ENCODE measurements at regions not wholly inside any gene's neighbourhood (a gene's known extent, or its start where the extent isn't known, plus 50 kb on each side); places are given as distances from the start of the nearest gene placed in this dataset.

- FAIRE-seq (no peak), ATAC-seq (no peak), DNase-seq (ENCODE audit: low spot score) (no peak)
- H3K4me2 ChIP-seq (ENCODE audit: low read depth, low read length) = no peak overlapping the region
- WGBS (ENCODE audit: low lambda C conversion rate) = 2% methylated on average over 2 of the region's 2 CpGs
- H3K27me3 ChIP-seq (ENCODE audit: control insufficient read depth in 1 of 2, insufficient read depth in 2 of 2, low read length in 2 of 2) = no peaks in the 10 kb centered on the region
- in situ Hi-C loops (cut with HindIII; ENCODE audit: extremely low pct_ligation_motif_present, low pct_unique_long_range_greater_than_20kb) (no loop called here), intact Hi-C loops (cut with micrococcal nuclease; ENCODE audit: unreplicated experiment) (no loop called here)
- ChIA-PET POLR2A (no interaction called here), CTCF (ENCODE audit: low intra/inter-chr PET ratio, low total read pairs) (no interaction called here)
- H3K4me1 ChIP-seq (ENCODE audit: insufficient read depth, low read length) = no peaks in the 10 kb centered on the region
- no peak overlapping the region for H3K4me3 ChIP-seq (replicated peaks in 1 of 3; ENCODE audit: insufficient read depth in 1 of 3, low read depth in 2 of 3, low read length in 3 of 3)
- H2AFZ ChIP-seq (ENCODE audit: low read length) = no peak overlapping the region
- H3K79me2 ChIP-seq (ENCODE audit: insufficient read depth, low read length) = no peaks in the 10 kb centered on the region
- TF ChIP-seq, protein P1, sequence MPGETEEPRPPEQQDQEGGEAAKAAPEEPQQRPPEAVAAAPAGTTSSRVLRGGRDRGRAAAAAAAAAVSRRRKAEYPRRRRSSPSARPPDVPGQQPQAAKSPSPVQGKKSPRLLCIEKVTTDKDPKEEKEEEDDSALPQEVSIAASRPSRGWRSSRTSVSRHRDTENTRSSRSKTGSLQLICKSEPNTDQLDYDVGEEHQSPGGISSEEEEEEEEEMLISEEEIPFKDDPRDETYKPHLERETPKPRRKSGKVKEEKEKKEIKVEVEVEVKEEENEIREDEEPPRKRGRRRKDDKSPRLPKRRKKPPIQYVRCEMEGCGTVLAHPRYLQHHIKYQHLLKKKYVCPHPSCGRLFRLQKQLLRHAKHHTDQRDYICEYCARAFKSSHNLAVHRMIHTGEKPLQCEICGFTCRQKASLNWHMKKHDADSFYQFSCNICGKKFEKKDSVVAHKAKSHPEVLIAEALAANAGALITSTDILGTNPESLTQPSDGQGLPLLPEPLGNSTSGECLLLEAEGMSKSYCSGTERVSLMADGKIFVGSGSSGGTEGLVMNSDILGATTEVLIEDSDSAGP (CRISPR knock-in tag; IDR thresholded peaks at IDR 0.05; ENCODE audit: borderline replicate concordance) = no peak
- TF ChIP-seq TRIM22 (IDR thresholded peaks at IDR 0.05) (no peak), ZNF230 (CRISPR knock-in tag; IDR thresholded peaks at IDR 0.05) (no peak), SAP130 (CRISPR knock-in tag; IDR thresholded peaks at IDR 0.05; ENCODE audit: low read depth) (no peak), ZIK1 (CRISPR knock-in tag; IDR thresholded peaks at IDR 0.05; ENCODE audit: borderline replicate concordance, low read depth) (no peak), ATF5 (CRISPR knock-in tag; IDR thresholded peaks at IDR 0.05; ENCODE audit: low read depth) (no peak), ZNF660 (CRISPR knock-in tag; IDR thresholded peaks at IDR 0.05; ENCODE audit: borderline replicate concordance, low read depth) (no peak), CREM (IDR thresholded peaks at IDR 0.05) (no peak), CREM (CRISPR knock-in tag; IDR thresholded peaks at IDR 0.05) (no peak), TEAD3 (CRISPR knock-in tag; optimal IDR thresholded peaks at IDR 0.05; ENCODE audit: borderline replicate concordance) (no peak)
- TF ChIP-seq, protein P2, sequence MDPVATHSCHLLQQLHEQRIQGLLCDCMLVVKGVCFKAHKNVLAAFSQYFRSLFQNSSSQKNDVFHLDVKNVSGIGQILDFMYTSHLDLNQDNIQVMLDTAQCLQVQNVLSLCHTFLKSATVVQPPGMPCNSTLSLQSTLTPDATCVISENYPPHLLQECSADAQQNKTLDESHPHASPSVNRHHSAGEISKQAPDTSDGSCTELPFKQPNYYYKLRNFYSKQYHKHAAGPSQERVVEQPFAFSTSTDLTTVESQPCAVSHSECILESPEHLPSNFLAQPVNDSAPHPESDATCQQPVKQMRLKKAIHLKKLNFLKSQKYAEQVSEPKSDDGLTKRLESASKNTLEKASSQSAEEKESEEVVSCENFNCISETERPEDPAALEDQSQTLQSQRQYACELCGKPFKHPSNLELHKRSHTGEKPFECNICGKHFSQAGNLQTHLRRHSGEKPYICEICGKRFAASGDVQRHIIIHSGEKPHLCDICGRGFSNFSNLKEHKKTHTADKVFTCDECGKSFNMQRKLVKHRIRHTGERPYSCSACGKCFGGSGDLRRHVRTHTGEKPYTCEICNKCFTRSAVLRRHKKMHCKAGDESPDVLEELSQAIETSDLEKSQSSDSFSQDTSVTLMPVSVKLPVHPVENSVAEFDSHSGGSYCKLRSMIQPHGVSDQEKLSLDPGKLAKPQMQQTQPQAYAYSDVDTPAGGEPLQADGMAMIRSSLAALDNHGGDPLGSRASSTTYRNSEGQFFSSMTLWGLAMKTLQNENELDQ (CRISPR knock-in tag; IDR thresholded peaks at IDR 0.05; ENCODE audit: borderline replicate concordance) = no peak
- H3K27ac ChIP-seq (ENCODE audit: extremely low read length, insufficient read depth, low read length) = no peak overlapping the region
- no peaks in the 10 kb centered on the region for H3K36me3 ChIP-seq (replicated peaks in 1 of 2; ENCODE audit: control insufficient read depth in 1 of 2, insufficient read depth in 2 of 2, low read length in 2 of 2)
- no TSS peak for BruUV-seq (replicated peaks)
- no peaks in the 10 kb centered on the region for H4K20me1 ChIP-seq (ENCODE audit: insufficient read depth, low read length)
- no peak overlapping the region for H3K9ac ChIP-seq (ENCODE audit: insufficient read depth, low read depth, low read length)
- no peaks in the 10 kb centered on the region for H3K9me3 ChIP-seq (ENCODE audit: low read length)
Measured at GRCh38 chr18:29218091-29218490, 1041.2 kb upstream of the CDH2 start.
